GM19351 (cell line): ENCODE measurements at regions not wholly inside any gene's neighbourhood (a gene's known extent, or its start where the extent isn't known, plus 50 kb on each side); places are given as distances from the start of the nearest gene placed in this dataset.
A peak's percentile ranks its signal among the peaks of the same experiment; 100 is the strongest.

Source experiments
- ATAC-seq: cut with Tn5 transposase; IDR thresholded peaks from one replicate; pipeline ENCODE4 v1.9.1; 2021; ENCODE audit warnings: mild to moderate bottlenecking, moderate library complexity; ENCODE audit not compliant: unreplicated experiment

DNA sequence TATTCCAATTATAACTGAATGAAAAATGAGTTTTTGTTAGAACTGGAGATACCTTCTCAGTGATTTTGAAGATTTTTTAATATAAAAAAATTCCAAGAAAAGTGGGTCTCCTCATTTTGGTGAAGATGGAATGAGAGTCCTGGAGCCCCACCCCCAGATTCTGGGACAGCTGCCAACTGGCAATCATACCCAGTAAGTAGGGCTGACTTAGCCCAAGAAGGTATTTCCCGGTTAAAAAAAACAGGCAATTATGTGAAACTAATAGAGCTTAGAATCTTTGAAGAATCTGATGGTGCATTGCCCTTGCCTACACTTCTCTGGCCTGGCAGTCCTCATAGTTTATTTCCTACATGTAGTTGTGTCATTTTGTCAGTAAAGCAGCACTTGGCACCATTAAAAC is 52.8 kb upstream of the VWDE start:
- no peak for ATAC-seq

DNA sequence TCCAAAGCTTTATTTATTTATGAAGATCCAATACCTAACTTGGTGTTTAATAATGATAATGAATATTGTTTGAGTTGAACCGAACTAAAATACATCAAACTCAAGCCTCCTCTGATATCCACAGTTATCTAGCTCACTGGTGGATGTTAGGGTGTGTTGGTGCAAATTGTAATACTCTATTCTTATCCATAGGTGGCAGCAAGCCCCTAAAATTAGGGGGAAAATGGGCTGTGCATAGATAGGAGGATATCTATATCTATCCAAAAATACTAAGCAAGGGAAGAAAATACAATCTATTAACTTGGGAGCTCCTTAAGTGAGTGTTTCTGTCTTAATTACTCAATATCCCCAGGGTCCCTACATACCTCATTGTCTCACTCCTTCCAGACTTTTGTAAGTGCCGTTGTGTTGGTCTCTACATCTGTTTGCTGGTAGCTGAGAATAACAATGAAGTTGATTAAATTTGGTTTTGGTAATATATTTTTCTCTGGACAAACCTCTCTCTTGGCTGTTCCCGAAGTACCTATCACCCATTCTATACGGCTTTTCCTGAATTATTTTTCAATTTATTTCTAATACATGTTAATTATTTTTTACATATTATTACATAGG is 55.0 kb upstream of the VWDE start:
- ATAC-seq, result peak; percentile 99

DNA sequence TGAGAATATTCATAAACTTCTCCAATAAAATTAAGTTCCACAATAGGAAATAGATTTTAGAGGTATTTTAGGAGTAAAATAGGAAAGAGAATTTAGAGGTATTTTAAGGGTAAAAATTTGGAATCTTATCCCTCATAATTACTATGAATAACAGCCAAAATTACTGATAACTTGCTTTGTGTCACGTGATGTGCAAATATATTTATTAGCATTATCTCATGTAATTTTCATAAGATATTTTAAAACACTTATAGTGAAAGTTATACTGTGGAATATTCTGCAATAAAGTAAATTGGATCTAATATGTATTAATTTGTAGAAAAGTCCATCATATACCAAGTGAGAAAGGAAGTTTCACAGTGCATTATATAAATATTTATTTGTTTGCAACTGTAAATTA is 64.2 kb upstream of the VWDE start:
- ATAC-seq, result no peak

DNA sequence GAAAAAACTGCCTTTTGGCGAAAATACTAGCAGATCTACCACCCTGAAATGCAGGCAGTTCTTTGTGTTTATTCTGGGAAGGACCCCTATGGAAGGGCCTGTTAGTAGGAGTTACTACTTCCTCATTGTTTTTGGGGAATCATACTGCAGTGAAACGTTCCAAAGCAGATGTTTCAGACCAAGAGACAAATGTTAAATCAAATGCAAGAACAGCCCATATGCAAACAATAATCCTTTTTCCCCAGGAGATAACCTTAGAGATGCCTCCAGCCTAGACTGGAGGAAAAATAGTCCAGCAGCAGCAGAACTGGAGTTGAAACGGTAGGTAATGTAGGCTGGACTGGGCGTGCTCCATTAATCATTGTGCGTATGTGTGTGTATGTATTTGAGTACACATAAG is 65.9 kb upstream of the VWDE start:
- no peak for ATAC-seq

DNA sequence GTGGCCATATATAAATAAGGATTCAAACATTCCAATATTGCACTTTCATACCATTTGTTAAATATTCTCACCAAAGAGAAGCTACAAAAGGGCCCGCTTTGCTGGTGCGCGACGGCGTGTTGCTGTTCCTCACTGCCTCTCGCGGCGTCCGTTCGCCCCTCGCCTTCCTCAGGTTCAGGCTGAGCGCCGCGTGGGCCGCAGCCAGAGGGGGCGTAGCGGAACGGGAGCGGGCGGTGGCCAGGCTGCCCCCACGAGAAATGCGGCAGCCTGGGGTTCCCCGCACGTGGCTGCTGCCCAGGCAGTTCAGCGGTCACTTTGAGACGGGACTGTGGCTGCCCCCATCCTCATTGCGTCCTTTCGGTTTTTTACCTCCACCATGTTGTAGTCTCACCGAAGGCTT is 67.3 kb upstream of the VWDE start:
- no peak for ATAC-seq

DNA sequence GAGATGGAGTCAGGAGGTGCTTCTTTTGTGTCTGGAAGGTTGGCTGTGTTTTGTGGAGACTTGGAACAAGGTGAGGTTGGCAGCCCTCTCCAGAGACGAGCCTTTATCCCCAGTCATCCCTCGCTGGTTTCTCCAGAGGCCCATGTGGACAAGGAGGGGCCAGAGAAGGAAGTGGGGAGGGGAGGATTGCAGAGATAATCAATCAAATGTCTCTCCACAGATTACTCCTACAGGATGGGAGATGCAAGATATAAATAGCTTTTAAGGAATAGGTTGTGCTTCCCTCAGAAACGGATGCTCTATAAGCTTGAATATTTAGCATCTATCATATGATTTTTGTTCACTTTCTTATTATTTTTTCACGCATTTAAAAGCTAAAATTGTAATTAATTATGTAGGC is 70.4 kb upstream of the VWDE start:
- ATAC-seq, result no peak

DNA sequence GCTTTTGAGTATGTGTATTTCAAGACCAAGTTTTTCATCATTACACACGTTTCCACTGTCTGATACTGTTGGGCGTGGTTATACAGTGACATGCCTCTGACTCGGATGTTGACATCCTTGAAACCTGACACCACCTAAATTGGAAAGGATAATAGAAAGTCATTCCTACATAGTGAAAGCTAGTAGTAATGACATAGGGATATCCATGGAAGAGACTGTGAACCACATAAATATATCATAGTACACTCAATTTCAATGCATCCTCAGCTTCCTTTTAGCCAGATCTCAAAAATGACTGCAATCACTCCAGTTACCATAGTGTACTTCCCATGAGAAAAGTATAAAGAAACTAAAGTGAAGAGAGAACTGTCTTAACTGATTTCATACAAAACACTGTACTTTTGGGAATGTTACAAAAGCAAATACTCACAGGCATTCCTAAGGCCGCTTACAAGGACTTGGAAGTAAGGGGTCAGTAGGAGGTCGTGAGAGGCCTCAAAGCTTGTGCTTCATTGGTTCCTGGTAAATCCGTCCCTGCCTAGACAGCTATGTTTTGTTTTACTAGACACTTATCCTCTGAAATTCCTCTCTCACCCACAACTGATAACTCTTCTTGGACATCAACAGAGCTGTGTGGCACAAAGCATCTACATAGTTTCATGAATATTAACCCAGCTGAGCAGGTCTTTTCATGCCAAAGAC is 71.8 kb upstream of the VWDE start:
- ATAC-seq, result no peak

DNA sequence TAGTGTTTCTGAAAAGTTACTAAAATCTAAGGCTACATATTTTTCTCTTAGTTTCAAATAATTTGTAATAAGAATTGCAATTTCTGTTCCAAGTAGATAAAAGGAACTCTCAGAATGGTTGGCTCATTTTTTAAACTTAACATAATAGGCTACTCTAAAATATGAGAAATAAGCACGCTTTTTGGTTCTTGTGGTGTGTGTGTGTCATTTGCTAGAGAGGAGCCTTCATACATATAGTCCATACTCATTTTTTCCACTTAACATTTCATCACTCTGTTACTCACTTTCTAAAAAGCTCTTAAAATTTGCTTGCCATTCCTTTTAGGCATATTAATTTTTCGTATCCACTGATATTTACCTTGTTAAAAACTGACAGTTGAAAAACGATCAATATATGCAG is 74.0 kb upstream of the VWDE start:
- no peak for ATAC-seq

DNA sequence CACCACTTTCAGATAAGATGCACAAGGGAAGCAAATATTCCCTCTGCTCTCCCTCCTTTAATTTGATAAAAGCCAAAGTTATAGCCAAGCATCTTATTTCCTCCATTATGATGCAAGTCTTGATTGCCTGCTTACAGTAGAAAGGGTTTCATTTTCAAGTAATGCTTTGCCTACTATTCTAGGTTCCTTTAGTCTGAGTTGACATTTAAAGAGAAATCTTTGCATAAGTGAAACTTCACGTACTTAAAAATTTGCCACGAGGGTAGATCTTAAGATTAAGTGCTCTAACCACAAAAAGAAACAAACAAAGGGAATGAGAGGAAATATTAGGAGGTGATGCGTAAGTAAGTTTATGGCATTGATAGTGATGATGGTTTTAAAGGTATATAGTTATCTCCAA is 78.1 kb upstream of the VWDE start:
- peak; percentile 93 for ATAC-seq

DNA sequence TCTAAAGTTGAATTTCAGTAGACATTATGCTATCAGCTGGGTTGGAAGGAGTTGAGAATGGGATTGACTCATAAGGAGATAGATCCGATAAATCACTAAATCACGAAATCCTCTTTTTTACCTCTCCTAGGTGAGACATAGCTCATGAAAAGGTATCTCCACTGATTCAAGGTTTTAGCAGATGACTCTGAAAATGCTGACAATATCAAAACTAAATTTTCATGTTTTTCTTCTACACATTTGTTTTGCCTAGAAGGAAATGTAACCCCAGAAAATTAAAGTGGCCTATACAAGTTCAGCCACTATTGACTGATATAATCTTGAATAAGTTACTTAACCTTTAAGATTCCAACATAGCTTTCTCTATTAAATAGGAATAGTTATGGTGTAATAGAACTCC is 82.2 kb upstream of the VWDE start:
- no peak for ATAC-seq

DNA sequence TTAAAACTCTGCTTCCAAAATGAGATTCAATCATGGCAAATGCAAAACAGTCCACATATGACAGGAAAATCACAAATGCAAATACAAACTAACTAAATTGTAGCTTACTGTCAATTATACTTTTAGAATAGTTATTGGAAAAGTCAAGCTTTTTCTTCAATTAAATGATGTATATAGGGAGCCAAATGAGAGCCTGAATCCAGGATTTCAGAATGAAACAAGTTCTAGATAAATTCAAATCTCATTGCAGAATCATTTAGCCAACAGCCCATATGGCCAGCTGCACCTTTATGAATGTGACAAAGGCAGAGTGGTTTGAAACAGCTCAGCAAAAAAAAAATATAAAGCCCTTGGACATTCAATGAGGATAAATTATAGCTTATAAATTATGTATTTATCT is 82.2 kb upstream of the SCIN start:
- no peak for ATAC-seq

DNA sequence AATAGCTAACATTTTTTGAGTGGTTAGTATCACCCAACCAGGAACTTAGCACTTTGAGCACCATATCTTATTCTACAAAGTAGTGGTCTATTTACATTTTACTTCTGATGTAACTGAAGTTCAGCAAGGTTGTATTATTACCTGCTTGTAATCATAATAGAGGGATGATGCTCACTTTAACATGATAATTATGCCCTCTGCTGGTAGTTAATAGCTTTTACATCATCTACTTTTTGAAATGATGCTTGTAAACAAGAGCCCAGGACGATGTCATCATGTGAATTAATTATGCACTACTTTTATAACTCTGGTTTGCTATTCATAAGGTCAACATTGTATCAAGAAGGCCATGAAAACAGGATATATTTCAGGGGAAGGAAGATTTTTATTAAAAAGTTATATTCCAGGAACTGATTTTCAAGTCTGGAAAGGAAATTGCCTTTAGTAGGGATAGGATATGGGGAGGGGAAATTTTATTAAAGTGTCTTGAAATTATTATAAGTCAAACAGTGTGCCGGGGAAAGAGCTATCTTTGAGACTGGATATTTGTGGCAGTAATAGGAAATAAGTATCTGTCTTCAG is 80.3 kb upstream of the SCIN start:
- peak; percentile 84 for ATAC-seq

DNA sequence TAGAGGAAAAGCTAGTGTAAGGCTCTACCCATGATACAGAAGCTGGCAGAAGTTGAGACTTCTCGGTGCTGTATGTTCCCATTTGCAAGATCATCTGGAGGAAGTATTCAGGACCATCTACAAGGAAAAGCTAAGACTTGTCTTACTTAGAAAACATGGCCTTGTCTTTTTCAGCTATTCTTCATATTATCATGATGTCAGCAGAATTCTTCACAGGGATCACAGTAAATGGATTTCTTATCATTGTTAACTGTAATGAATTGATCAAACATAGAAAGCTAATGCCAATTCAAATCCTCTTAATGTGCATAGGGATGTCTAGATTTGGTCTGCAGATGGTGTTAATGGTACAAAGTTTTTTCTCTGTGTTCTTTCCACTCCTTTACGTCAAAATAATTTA is 79.6 kb upstream of the SCIN start:
- no peak for ATAC-seq

DNA sequence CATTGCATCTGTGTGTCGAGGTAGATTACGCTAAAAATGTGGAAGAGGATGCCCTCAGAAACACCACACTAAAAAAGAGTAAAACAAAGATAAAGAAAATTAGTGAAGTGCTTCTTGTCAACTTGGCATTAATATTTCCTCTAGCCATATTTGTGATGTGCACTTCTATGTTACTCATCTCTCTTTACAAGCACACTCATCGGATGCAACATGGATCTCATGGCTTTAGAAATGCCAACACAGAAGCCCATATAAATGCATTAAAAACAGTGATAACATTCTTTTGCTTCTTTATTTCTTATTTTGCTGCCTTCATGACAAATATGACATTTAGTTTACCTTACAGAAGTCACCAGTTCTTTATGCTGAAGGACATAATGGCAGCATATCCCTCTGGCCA is 79.0 kb upstream of the SCIN start:
- no peak for ATAC-seq

DNA sequence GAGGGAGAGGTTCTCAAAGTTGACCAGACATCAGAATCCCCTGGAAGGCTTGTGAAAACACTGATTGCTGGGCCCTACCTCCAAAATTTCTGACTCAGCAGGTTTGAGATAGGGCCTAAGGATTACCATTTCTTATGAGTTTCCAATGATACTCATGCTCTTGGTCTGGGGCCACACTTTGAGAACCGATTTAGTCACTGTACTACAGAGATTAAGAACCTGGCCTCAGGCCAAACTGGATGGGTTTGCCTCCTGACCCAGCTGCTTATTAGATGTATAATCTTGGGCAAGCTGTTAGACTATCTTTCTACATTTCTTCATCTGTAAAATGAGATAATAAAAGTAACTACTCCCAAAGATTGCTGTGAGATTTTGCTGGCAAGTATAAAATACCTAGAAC is 77.1 kb upstream of the SCIN start:
- ATAC-seq, result no peak

DNA sequence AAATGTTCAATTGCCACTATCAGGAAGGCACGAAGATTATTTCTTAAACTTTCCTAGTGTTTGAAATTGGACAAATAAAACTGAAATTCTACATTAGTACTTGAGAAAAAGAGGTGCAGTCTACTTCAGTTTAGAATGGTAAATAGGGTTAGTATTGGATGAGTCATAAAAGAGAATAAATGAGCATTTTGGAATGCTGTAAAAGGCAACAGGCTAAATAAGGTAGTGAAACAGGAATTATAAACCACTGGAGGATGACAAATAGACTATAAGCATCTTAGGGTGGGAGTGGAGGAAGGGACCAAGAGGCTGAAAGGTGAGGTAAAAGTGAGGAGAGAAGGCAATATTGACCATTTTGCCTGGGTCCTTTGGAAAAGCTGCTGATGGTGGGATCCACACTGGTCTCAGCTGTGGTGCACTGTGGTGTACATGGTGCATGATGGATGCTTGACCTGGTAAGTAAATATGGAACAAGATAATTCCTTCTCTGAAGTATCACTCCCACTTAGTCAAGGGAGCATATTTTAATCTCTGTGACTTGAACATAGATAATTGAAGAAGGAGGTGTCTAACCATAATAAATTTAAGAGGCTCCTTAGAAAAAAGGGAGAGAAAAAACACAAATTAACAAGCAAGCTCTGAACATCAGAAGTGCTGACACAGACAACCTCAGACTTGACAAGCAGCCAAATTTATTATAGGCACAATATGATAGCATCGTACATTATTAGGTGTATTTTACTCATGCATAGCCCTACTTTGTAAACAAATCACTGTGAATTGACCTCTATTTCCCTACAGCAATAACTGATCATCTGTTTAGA is 76.4 kb upstream of the SCIN start:
- no peak for ATAC-seq

DNA sequence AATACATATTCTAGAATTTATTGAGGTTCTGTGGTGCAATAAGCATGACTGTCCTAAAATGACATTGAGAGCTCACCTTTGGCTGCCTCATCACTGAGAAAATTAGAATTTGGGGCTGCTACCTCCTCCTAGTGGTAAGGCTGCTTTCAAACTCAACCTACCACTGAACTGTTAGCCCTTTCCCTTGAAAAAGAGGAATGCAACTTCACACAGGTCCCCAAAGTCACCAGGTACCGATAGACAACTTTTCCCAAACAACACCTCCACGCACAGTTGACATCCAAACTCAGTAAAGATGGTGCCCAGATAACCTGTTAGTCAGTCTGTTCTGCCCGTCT is 75.9 kb upstream of the SCIN start:
- no peak for ATAC-seq

DNA sequence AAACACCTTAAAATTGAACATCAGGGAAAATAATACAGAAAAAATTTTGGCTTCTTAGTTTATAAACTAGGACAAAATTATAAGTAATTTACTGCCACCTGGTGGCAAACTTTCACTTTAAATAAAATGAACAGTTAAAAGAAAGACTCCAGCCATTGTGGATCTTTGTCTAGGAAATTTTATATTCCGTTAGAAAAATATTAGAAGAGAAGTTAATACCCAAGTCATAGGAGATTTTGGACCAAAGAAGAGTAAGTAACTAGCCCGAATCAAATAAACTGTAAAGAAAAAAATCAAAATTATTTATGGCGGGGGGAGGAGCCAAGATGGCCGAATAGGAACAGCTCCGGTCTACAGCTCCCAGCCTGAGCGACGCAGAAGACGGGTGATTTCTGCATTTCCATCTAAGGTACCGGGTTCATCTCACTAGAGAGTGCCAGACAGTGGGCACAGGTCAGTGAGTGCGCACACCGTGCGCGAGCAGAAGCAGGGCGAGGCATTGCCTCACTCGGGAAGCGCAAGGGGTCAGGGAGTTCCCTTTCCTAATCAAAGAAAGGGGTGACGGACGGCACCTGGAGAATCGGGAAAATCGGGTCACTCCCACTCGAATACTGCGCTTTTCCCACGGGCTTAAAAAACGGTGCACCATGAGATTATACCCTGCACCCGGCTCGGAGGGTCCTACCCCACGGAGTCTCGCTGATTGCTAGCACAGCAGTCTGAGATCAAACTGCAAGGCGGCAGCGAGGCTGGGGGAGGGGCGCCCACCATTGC is 73.4 kb upstream of the SCIN start:
- ATAC-seq, result peak; percentile 43

DNA sequence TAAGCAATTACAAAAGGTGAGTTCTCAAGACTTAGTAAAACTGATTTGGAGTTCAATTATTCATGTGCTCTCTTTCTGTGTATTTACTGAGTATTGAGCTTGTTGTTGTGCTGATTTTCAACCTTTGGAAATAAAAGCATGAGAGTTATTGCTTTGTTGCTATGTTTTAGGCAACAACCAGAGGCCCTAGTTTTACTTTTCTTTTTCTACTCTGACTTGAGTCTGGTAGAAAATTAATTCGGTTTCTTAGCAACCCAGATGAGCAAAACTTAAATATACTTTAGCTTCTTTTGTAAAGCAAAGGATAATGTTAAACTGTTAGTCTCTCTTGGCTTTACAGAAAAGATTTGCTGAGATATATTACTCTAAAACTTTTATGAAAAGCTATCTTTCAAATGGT is 66.4 kb upstream of the SCIN start:
- ATAC-seq, result no peak

DNA sequence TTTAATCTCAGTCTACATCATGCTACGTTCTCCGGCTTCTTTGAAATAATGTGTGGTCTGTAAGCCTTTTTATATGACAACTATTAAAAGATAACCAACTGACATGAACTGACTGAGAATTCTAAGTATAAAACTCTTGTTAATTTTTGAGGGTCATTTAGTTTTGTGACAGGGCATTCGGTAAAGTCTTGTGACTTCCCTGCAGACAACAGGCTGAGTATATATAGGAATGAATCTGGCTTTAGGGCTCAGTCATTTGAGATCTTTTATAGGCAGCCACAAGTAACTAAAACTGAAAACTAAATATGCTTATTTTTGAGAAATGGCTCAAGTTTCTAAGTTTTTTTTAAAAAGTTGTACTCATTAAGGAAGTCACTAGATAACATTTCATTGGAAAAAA is 62.5 kb upstream of the SCIN start:
- no peak for ATAC-seq

DNA sequence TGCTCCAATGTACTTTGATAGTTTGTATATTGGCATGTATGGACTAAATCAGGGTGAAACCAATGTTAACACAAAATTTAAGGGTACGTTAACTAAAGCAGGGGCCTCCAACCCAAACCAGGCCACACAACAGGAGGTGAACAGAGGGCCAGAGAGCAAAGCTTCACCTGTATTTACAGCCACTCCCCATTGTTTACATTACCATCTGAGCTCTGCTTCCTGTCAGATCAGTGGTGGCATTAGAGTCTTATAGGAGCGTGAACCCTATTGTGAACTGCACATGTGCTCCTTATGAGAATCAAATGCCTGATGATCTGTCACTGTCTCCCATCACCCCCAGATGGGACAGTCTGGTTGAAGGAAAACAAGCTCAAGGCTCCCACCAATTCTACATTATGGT is 62.0 kb upstream of the SCIN start:
- no peak for ATAC-seq
